Epithelial cell of prostate (primary cell): ENCODE measurements at regions not wholly inside any gene's neighbourhood (a gene's known extent, or its start where the extent isn't known, plus 50 kb on each side); places are given as distances from the start of the nearest gene placed in this dataset.

ENCODE experiments used
- DNase-seq: peaks from one replicate; pipeline ENCODE4 v3.0.0-alpha.2; 2011; ENCODE audit warnings: low read depth, low spot score
- H3K27ac ChIP-seq: fragments of 450-650 bp; 2 replicates; pipeline ENCODE4 v1.5.1; 2017; ENCODE audit warnings: mild to moderate bottlenecking

GRCh38 chr17:71942626-71943025, 178.2 kb upstream of the SOX9 start:
- no peak overlapping the region for H3K27ac ChIP-seq
- DNase-seq, result no peak

GRCh38 chr17:71948703-71949422, 172.0 kb upstream of the SOX9 start:
- no peak overlapping the region for H3K27ac ChIP-seq

GRCh38 chr17:71959154-71959553, 161.7 kb upstream of the SOX9 start:
- no peak overlapping the region for H3K27ac ChIP-seq
- DNase-seq, result no peak

More at GRCh38 chr17:71948703-71949422, 172.0 kb upstream of the SOX9 start:
- DNase-seq, result no peak

GRCh38 chr17:71963351-71963750, 157.5 kb upstream of the SOX9 start:
- H3K27ac ChIP-seq, result no peak overlapping the region
- no peak for DNase-seq

GRCh38 chr17:71963791-71964190, 157.0 kb upstream of the SOX9 start:
- DNase-seq, result no peak
- no peak overlapping the region for H3K27ac ChIP-seq

- no peak for DNase-seq
- no peak overlapping the region for H3K27ac ChIP-seq
Measured at GRCh38 chr17:71964559-71964958, 156.3 kb upstream of the SOX9 start.

- DNase-seq, result no peak
- no peak overlapping the region for H3K27ac ChIP-seq
Measured at GRCh38 chr17:71966055-71966454, 154.8 kb upstream of the SOX9 start.

- H3K27ac ChIP-seq, result no peak overlapping the region
- DNase-seq, result no peak
Measured at GRCh38 chr17:71966459-71967313, 154.1 kb upstream of the SOX9 start.

GRCh38 chr17:71969500-71969899, 151.3 kb upstream of the SOX9 start:
- no peak for DNase-seq

GRCh38 chr17:71970312-71970711, 150.5 kb upstream of the SOX9 start:
- H3K27ac ChIP-seq, result peak overlapping the region; percentile 66
- DNase-seq, result peak; percentile 97

More at GRCh38 chr17:71969500-71969899, 151.3 kb upstream of the SOX9 start:
- peak overlapping the region; percentile 66 for H3K27ac ChIP-seq

GRCh38 chr17:71974051-71974450, 146.8 kb upstream of the SOX9 start:
- no peak overlapping the region for H3K27ac ChIP-seq
- no peak for DNase-seq

GRCh38 chr17:71975331-71975801, 145.5 kb upstream of the SOX9 start:
- no peak for DNase-seq
- H3K27ac ChIP-seq, result peak overlapping the region; percentile 92

GRCh38 chr17:71976011-71976649, 144.7 kb upstream of the SOX9 start:
- peak; percentile 96 for DNase-seq
- H3K27ac ChIP-seq, result peak overlapping the region; percentile 92

GRCh38 chr17:71978435-71978834, 142.4 kb upstream of the SOX9 start:
- H3K27ac ChIP-seq, result no peak overlapping the region
- peak; percentile 73 for DNase-seq

GRCh38 chr17:71980171-71980570, 140.6 kb upstream of the SOX9 start:
- H3K27ac ChIP-seq, result peak overlapping the region; percentile 20
- DNase-seq, result no peak

GRCh38 chr17:71983828-71984227, 137.0 kb upstream of the SOX9 start:
- DNase-seq, result peak; percentile 72
- peak overlapping the region; percentile 79 for H3K27ac ChIP-seq

- H3K27ac ChIP-seq, result peak overlapping the region; percentile 79
- DNase-seq, result peak; percentile 97
Measured at GRCh38 chr17:71985111-71986039, 135.4 kb upstream of the SOX9 start.

GRCh38 chr17:71986886-71987285, 133.9 kb upstream of the SOX9 start:
- no peak for DNase-seq

GRCh38 chr17:71987634-71988033, 133.2 kb upstream of the SOX9 start:
- peak overlapping the region; percentile 79 for H3K27ac ChIP-seq
- DNase-seq, result no peak

More at GRCh38 chr17:71986886-71987285, 133.9 kb upstream of the SOX9 start:
- peak overlapping the region; percentile 79 for H3K27ac ChIP-seq

GRCh38 chr17:71989117-71989516, 131.7 kb upstream of the SOX9 start:
- DNase-seq, result no peak
- no peak overlapping the region for H3K27ac ChIP-seq
